SK-N-MC (cell line): ENCODE measurements at regions not wholly inside any gene's neighbourhood (a gene's known extent, or its start where the extent isn't known, plus 50 kb on each side); places are given as distances from the start of the nearest gene placed in this dataset.

Experiments
- EZH2 ChIP-seq: fragments of 200-600 bp; sonication (generic); IDR thresholded peaks from one replicate; pipeline ENCODE4 v1.6.1; 2017; ENCODE audit warnings: antibody characterized with exemption
- FOXP2 ChIP-seq: optimal IDR thresholded peaks from 2 replicates; pipeline ENCODE3; 2011; ENCODE audit warnings: mild to moderate bottlenecking, moderate library complexity; ENCODE audit not compliant: insufficient read depth; ENCODE audit errors: extremely low read length, control extremely low read depth
- POLR2AphosphoS5 ChIP-seq: IDR thresholded peaks from 2 replicates; pipeline ENCODE4 v1.6.1; 2012; ENCODE audit warnings: mild to moderate bottlenecking, low read depth, low read length, borderline replicate concordance

GRCh38 chr12:65705380-65705876 lies 118.9 kb upstream of the HMGA2 start:
- TF ChIP-seq EZH2 (no peak), POLR2AphosphoS5 (no peak), FOXP2 (no peak)
